K562 (cell line): ENCODE measurements at regions not wholly inside any gene's neighbourhood (a gene's known extent, or its start where the extent isn't known, plus 50 kb on each side); places are given as distances from the start of the nearest gene placed in this dataset.

ENCODE experiments used
- FOXK1 ChIP-seq: sonication (generic); formaldehyde crosslinking; IDR thresholded peaks from 2 replicates; pipeline ENCODE4 v1.8.0; 2022; ENCODE audit warnings: missing genetic modification reagents, mild to moderate bottlenecking, borderline replicate concordance
- NFE2L1 ChIP-seq: fragments of 450-650 bp; IDR thresholded peaks from 2 replicates; pipeline ENCODE4 v1.6.1; 2016; ENCODE audit warnings: missing genetic modification characterization, low read depth, mild to moderate bottlenecking, missing compliant biosample characterization, moderate library complexity, borderline replicate concordance
- POLR2AphosphoS5 ChIP-seq: IDR thresholded peaks from 2 replicates; pipeline ENCODE4 v1.6.1; 2011; ENCODE audit warnings: mild to moderate bottlenecking, low read depth, low read length, moderate library complexity; ENCODE audit not compliant: control insufficient read depth, insufficient read depth
- ZNF445 ChIP-seq: fragments of 250-450 bp; sonication (Bioruptor Pico); IDR thresholded peaks from 2 replicates; pipeline ENCODE4 v1.4.0; 2020; ENCODE audit warnings: low read depth, mild to moderate bottlenecking, moderate library complexity
- ZNF518B ChIP-seq: fragments of 250-450 bp; sonication (Bioruptor Pico); IDR thresholded peaks from 2 replicates; pipeline ENCODE4 v1.5.0; 2021; ENCODE audit warnings: mild to moderate bottlenecking, moderate library complexity
- TF ChIP-seq, protein P1 (sequence below), 2 experiments: fragments of 450-650 bp; IDR thresholded peaks; 2 replicates each; pipeline ENCODE4 v1.6.1; 2016; ENCODE audit warnings: mild to moderate bottlenecking in 2 of 2, borderline replicate concordance in 1 of 2, low read depth in 1 of 2, moderate library complexity in 1 of 2
- TF ChIP-seq, protein P2 (sequence below): fragments of 450-650 bp; IDR thresholded peaks from 2 replicates; pipeline ENCODE4 v1.6.1; 2016; ENCODE audit warnings: low read depth

DNA sequence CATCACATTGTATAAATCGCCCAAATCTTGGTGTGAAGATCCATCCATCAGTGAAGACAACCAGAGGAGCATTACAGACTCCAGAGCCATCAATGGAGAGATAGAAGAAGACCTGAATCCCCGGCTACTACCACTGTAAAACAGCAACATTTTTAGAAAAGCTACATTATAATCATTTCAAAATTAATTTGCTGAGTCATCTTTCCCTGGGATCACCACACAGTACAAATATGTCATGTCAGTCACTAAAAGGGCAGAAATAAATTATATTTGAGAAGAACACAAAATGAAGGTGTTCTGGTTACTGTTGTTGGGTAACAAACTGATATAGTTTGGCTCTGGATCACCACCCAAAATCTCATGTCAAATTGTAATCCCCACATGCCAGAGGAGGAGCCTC lies 218.5 kb upstream of the STT3B start (continued):
- TF ChIP-seq ZNF445 (CRISPR knock-in tag) (no peak), POLR2AphosphoS5 (no peak), ZNF518B (CRISPR knock-in tag) (no peak), FOXK1 (CRISPR knock-in tag) (no peak), NFE2L1 (tag) (peak; percentile 72; the same call in 1 of the 2 replicates)
- TF ChIP-seq, protein P1, sequence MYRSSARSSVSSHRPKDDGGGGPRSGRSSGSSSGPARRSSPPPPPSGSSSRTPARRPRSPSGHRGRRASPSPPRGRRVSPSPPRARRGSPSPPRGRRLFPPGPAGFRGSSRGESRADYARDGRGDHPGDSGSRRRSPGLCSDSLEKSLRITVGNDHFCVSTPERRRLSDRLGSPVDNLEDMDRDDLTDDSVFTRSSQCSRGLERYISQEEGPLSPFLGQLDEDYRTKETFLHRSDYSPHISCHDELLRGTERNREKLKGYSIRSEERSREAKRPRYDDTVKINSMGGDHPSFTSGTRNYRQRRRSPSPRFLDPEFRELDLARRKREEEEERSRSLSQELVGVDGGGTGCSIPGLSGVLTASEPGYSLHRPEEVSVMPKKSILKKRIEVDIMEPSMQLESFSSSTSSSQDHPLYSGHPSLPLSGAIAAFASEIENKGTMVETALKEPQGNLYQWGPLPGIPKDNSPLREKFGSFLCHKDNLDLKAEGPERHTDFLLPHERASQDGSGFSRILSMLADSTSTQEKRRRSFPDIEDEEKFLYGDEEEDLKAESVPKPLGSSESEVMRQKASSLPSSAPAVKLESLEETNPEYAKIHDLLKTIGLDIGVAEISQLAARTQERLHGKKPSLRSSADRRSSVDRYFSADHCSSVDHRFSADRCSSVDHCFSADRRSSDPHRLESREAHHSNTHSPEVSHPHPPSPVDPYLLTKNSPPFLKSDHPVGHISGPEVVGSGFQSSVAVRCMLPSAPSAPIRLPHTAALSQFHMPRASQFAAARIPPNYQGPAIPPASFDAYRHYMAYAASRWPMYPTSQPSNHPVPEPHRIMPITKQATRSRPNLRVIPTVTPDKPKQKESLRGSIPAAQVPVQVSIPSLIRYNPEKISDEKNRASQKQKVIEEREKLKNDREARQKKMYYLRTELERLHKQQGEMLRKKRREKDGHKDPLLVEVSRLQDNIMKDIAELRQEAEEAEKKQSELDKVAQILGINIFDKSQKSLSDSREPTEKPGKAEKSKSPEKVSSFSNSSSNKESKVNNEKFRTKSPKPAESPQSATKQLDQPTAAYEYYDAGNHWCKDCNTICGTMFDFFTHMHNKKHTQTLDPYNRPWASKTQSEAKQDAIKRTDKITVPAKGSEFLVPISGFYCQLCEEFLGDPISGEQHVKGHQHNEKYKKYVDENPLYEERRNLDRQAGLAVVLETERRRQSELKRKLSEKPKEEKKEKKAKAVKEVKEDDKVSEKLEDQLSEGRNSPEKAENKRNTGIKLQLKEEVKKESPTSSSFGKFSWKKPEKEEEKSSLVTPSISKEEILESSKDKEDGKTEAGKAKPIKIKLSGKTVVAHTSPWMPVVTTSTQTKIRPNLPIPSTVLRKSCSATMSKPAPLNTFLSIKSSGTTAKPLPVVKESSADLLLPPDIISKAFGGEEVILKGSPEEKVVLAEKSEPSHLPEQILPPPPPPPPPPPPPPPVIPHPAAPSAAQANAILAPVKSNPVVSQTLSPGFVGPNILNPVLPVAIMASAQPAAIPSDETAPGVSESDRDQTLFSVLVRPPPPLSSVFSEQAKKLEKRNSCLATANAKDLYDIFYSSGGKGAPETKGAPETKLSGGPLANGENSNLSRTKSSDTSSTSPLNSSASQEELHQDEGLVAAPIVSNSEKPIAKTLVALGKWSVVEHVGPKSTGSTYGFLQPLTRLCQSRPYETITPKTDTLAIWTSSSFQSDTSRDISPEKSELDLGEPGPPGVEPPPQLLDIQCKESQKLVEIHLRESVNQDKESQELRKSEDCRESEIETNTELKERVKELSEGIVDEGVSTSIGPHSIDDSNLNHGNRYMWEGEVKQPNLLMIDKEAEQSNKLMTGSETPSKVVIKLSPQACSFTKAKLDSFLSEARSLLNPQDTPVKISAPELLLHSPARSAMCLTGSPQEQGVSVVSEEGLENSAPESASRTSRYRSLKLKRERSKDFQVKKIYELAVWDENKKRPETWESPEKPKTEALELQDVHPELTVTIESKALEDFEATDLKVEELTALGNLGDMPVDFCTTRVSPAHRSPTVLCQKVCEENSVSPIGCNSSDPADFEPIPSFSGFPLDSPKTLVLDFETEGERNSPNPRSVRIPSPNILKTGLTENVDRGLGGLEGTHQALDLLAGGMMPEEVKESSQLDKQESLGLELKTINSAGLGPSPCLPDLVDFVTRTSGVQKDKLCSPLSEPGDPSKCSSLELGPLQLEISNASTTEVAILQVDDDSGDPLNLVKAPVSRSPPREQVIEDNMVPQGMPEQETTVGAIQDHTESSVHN (IDR thresholded peaks at IDR 0.05; ENCODE audit: borderline replicate concordance in 1 of 2, low read depth in 1 of 2): no peak
- TF ChIP-seq, protein P2, sequence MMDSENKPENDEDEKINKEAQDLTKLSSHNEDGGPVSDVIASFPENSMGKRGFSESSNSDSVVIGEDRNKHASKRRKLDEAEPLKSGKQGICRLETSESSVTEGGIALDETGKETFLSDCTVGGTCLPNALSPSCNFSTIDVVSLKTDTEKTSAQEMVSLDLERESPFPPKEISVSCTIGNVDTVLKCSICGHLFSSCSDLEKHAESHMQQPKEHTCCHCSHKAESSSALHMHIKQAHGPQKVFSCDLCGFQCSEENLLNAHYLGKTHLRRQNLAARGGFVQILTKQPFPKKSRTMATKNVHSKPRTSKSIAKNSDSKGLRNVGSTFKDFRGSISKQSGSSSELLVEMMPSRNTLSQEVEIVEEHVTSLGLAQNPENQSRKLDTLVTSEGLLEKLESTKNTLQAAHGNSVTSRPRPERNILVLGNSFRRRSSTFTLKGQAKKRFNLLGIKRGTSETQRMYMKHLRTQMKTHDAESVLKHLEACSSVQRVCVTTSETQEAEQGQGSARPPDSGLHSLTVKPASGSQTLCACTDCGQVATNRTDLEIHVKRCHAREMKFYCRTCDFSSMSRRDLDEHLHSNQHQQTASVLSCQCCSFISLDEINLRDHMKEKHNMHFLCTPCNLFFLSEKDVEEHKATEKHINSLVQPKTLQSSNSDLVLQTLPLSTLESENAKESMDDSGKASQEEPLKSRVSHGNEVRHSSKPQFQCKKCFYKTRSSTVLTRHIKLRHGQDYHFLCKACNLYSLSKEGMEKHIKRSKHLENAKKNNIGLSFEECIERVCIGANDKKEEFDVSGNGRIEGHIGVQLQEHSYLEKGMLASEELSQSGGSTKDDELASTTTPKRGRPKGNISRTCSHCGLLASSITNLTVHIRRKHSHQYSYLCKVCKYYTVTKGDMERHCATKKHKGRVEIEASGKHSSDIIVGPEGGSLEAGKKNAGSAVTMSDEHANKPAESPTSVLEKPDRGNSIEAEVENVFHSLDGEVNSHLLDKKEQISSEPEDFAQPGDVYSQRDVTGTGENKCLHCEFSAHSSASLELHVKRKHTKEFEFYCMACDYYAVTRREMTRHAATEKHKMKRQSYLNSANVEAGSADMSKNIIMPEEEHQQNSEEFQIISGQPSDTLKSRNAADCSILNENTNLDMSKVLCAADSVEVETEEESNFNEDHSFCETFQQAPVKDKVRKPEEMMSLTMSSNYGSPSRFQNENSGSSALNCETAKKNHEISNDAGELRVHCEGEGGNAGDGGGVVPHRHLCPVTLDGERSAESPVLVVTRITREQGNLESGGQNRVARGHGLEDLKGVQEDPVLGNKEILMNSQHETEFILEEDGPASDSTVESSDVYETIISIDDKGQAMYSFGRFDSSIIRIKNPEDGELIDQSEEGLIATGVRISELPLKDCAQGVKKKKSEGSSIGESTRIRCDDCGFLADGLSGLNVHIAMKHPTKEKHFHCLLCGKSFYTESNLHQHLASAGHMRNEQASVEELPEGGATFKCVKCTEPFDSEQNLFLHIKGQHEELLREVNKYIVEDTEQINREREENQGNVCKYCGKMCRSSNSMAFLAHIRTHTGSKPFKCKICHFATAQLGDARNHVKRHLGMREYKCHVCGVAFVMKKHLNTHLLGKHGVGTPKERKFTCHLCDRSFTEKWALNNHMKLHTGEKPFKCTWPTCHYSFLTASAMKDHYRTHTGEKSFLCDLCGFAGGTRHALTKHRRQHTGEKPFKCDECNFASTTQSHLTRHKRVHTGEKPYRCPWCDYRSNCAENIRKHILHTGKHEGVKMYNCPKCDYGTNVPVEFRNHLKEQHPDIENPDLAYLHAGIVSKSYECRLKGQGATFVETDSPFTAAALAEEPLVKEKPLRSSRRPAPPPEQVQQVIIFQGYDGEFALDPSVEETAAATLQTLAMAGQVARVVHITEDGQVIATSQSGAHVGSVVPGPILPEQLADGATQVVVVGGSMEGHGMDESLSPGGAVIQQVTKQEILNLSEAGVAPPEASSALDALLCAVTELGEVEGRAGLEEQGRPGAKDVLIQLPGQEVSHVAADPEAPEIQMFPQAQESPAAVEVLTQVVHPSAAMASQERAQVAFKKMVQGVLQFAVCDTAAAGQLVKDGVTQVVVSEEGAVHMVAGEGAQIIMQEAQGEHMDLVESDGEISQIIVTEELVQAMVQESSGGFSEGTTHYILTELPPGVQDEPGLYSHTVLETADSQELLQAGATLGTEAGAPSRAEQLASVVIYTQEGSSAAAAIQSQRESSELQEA: no peak
